SK-N-SH (cell line): ENCODE measurements at regions not wholly inside any gene's neighbourhood (a gene's known extent, or its start where the extent isn't known, plus 50 kb on each side); places are given as distances from the start of the nearest gene placed in this dataset.

ENCODE experiments used
- CTCF ChIA-PET: fragments of 300-600, 350-600 bp; formaldehyde crosslinking; extraction: SDS; loops from one replicate; lab custom pipeline; 2021; lab: Yijun Ruan, JAX
- POLR2A ChIA-PET: fragments of 350-600 bp; sonication (Branson Sonifier 250); formaldehyde crosslinking; extraction: SDS; loops from one replicate; lab custom pipeline; 2020; ENCODE audit warnings: antibody characterized with exemption, inconsistent platforms; lab: Yijun Ruan, JAX
- DNase-seq: peaks from one replicate; pipeline ENCODE4 v3.0.0; 2012
- H2AFZ ChIP-seq: fragments of 200-600 bp; sonication (generic); 2 replicates; pipeline ENCODE4 v1.8.1; 2016; ENCODE audit warnings: antibody characterized with exemption, mild to moderate bottlenecking, low read depth
- H3F3A ChIP-seq: fragments of 200-600 bp; sonication (generic); replicated peaks from 2 replicates; pipeline ENCODE3; 2016; ENCODE audit warnings: antibody characterized with exemption, mild to moderate bottlenecking; ENCODE audit not compliant: insufficient read depth
- H3K27ac ChIP-seq, 2 experiments: fragments of 200-500 bp in 1 of 2; fragments of 200-600 bp in 1 of 2; sonication (Bioruptor generic) in 1 of 2; sonication (generic), shearing (Covaris generic) in 1 of 2; 2 replicates each; pipeline versions ENCODE4 v1.5.1 to v1.6.1; 2014 to 2016; ENCODE audit warnings: low read depth in 2 of 2, inconsistent platforms in 1 of 2, low read length in 1 of 2, mild to moderate bottlenecking in 1 of 2, mixed read lengths in 1 of 2
- H3K27me3 ChIP-seq: fragments of 200-600 bp; sonication (generic), shearing (Covaris generic); 2 replicates; pipeline ENCODE4 v1.6.1; 2016; ENCODE audit warnings: mixed run types; ENCODE audit not compliant: insufficient read depth
- H3K36me3 ChIP-seq, 2 experiments: fragments of 200-500 bp in 1 of 2; fragments of 200-600 bp in 1 of 2; sonication (Bioruptor generic) in 1 of 2; sonication (generic) in 1 of 2; replicated peaks in 1 of 2; 2 replicates each; pipeline versions ENCODE3 to v1.5.1; 2014 to 2016; ENCODE audit warnings: low read length in 1 of 2, mild to moderate bottlenecking in 1 of 2; ENCODE audit not compliant: insufficient read depth in 2 of 2, control insufficient read depth in 1 of 2
- H3K4me1 ChIP-seq, 2 experiments: fragments of 200-500 bp in 1 of 2; fragments of 200-600 bp in 1 of 2; sonication (Bioruptor generic) in 1 of 2; sonication (generic), shearing (Covaris generic) in 1 of 2; 2 replicates each; pipeline versions ENCODE4 v1.5.1 to v1.6.1; 2014 to 2016; ENCODE audit warnings: low read depth in 1 of 2, low read length in 1 of 2, mixed run types in 1 of 2; ENCODE audit not compliant: insufficient read depth in 2 of 2, control insufficient read depth in 1 of 2
- H3K4me2 ChIP-seq: fragments of 200-600 bp; sonication (generic), shearing (Covaris generic); 2 replicates; pipeline ENCODE4 v1.6.1; 2017; ENCODE audit warnings: mixed run types
- H3K4me3 ChIP-seq, 2 experiments: fragments of 200-500 bp in 1 of 2; fragments of 200-600 bp in 1 of 2; sonication (Bioruptor generic) in 1 of 2; sonication (generic), shearing (Covaris generic) in 1 of 2; 2 replicates each; pipeline versions ENCODE4 v1.5.1 to v1.8.1; 2014 to 2016; ENCODE audit warnings: low read depth in 2 of 2, inconsistent platforms in 1 of 2, low read length in 1 of 2, mild to moderate bottlenecking in 1 of 2, mixed read lengths in 1 of 2, moderate library complexity in 1 of 2
- H3K79me2 ChIP-seq: fragments of 200-600 bp; sonication (generic); 2 replicates; pipeline ENCODE4 v1.8.1; 2017; ENCODE audit warnings: mild to moderate bottlenecking; ENCODE audit not compliant: insufficient read depth
- H3K9ac ChIP-seq: fragments of 200-600 bp; sonication (generic); 2 replicates; pipeline ENCODE4 v1.6.1; 2017; ENCODE audit warnings: mixed run types
- H3K9me2 ChIP-seq: fragments of 200-600 bp; sonication (generic); 2 replicates; pipeline ENCODE4 v1.6.1; 2017; ENCODE audit warnings: mixed run types
- H3K9me3 ChIP-seq: fragments of 200-600 bp; sonication (generic); 2 replicates; pipeline ENCODE4 v1.6.1; 2017; ENCODE audit warnings: mixed run types, mild to moderate bottlenecking, moderate library complexity
- H4K20me1 ChIP-seq: fragments of 200-600 bp; sonication (generic); 2 replicates; pipeline ENCODE4 v1.6.1; 2017; ENCODE audit warnings: mild to moderate bottlenecking, mixed run types; ENCODE audit not compliant: insufficient read depth
- CHD2 ChIP-seq: fragments of 150-350 bp; IDR thresholded peaks from 2 replicates; pipeline ENCODE4 v1.6.1; 2018; ENCODE audit warnings: low read length; ENCODE audit not compliant: partially characterized antibody
- ELF1 ChIP-seq: IDR thresholded peaks from 2 replicates; pipeline ENCODE4 v1.4.0; 2012
- FOSL2 ChIP-seq: IDR thresholded peaks from 2 replicates; pipeline ENCODE4 v1.4.0; 2012; ENCODE audit warnings: low read depth, mild to moderate bottlenecking, moderate library complexity, borderline replicate concordance
- FOXJ3 ChIP-seq: sonication (generic); formaldehyde crosslinking; IDR thresholded peaks from 2 replicates; pipeline ENCODE4 v1.5.1; 2020; ENCODE audit warnings: mild to moderate bottlenecking, missing genetic modification reagents
- GABPA ChIP-seq: IDR thresholded peaks from 2 replicates; pipeline ENCODE4 v1.4.0; 2012; ENCODE audit warnings: low read depth, mild to moderate bottlenecking
- GATA2 ChIP-seq: sonication (generic); formaldehyde crosslinking; IDR thresholded peaks from 2 replicates; pipeline ENCODE4 v1.5.0; 2020; ENCODE audit warnings: mild to moderate bottlenecking, missing genetic modification reagents
- MEF2A ChIP-seq: IDR thresholded peaks from 2 replicates; pipeline ENCODE4 v1.4.0; 2012; ENCODE audit warnings: low read depth, borderline replicate concordance
- NRF1 ChIP-seq: IDR thresholded peaks from 2 replicates; pipeline ENCODE4 v1.6.1; 2012; ENCODE audit warnings: low read depth, mild to moderate bottlenecking, low read length
- PBX3 ChIP-seq: IDR thresholded peaks from 2 replicates; pipeline ENCODE4; 2012
- POLR2AphosphoS5 ChIP-seq: IDR thresholded peaks from 2 replicates; pipeline ENCODE4 v1.6.1; 2012; ENCODE audit warnings: low read depth, low read length
- RCOR1 ChIP-seq: fragments of 150-350 bp; IDR thresholded peaks from 2 replicates; pipeline ENCODE4 v1.6.1; 2017; ENCODE audit warnings: antibody characterized with exemption, low read length
- RXRA ChIP-seq: IDR thresholded peaks from 2 replicates; pipeline ENCODE4 v1.4.0; 2012; ENCODE audit warnings: low read depth, mild to moderate bottlenecking, borderline replicate concordance
- SMC3 ChIP-seq: IDR thresholded peaks from 2 replicates; pipeline ENCODE4 v1.6.1; 2012; ENCODE audit warnings: low read depth, low read length, improper control_type of control experiment
- TAF1 ChIP-seq: IDR thresholded peaks from 2 replicates; pipeline ENCODE4 v1.6.1; 2012; ENCODE audit warnings: low read depth, mild to moderate bottlenecking, low read length, moderate library complexity, borderline replicate concordance
- TEAD4 ChIP-seq: IDR thresholded peaks from 2 replicates; pipeline ENCODE4 v1.4.0; 2012; ENCODE audit warnings: mild to moderate bottlenecking, borderline replicate concordance; ENCODE audit not compliant: insufficient read depth
- USF1 ChIP-seq: IDR thresholded peaks from 2 replicates; pipeline ENCODE4 v1.4.0; 2012; ENCODE audit warnings: low read depth, borderline replicate concordance
- YY1 ChIP-seq: IDR thresholded peaks from 2 replicates; pipeline ENCODE4 v1.4.0; 2012; ENCODE audit warnings: low read depth, mild to moderate bottlenecking
- ZBTB33 ChIP-seq: IDR thresholded peaks from 2 replicates; pipeline ENCODE4 v1.4.0; 2012; ENCODE audit warnings: low read depth, borderline replicate concordance
- WGBS: methylation state at CpG from one replicate; pipeline ENCODE4 v1.1.6; 2017; ENCODE audit warnings: low lambda C conversion rate; 5-methylcytosine and 5-hydroxymethylcytosine counted together
- TF ChIP-seq, protein P1 (sequence below): fragments of 150-350 bp; IDR thresholded peaks from 2 replicates; pipeline ENCODE4 v1.6.1; 2017; ENCODE audit warnings: antibody characterized with exemption, low read length, low read depth, borderline replicate concordance

DNA sequence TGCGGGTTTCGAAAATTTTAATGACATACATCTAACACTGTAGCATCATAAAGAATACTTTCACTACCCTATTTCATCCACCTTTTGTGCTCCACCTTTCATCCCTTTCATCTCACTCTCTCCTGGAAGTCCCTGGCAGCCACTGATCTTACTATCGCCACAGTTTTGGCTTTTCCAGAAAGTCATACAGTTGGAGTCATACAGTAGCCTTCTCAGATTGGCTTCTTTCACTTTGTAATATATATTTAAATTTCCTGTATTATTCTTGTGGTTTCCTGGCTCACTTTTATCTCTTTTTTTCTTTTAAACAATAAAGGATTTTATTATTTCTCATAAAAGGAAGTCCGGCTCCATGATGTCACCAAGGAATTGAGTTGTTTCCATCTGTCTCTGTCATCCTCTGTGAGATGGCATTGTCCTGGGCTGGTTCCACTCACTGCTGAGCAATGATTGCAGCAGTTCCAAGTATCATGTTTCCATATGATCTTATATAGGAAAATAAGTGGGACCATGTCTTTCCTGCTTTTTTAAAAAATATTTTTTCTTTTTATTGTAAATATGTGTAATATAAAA lies 626.3 kb downstream of the POM121L12 start:
- DNase-seq: no peak
- Histone ChIP-seq H3K9me2 (no peaks in the 10 kb centered on the region), H2AFZ (no peak overlapping the region), H4K20me1 (no peaks in the 10 kb centered on the region), H3K36me3 (no peaks in the 10 kb centered on the region), H3K9me3 (peaks cover 13% of the 10 kb centered on the region; the same call in 1 of the 2 replicates), H3K9ac (no peak overlapping the region), H3K27ac (no peak overlapping the region), H3F3A (no peaks in the 10 kb centered on the region), H3K4me1 (no peaks in the 10 kb centered on the region), H3K27me3 (no peaks in the 10 kb centered on the region), H3K79me2 (no peaks in the 10 kb centered on the region), H3K4me3 (no peak overlapping the region), H3K4me2 (no peak overlapping the region)
- ChIA-PET CTCF (no interaction called here), POLR2A (no interaction called here)
- WGBS: 47% methylated on average over 4 of the region's 4 CpGs
- TF ChIP-seq TAF1 (no peak), ELF1 (no peak), TEAD4 (no peak), FOSL2 (no peak), SMC3 (no peak)

DNA sequence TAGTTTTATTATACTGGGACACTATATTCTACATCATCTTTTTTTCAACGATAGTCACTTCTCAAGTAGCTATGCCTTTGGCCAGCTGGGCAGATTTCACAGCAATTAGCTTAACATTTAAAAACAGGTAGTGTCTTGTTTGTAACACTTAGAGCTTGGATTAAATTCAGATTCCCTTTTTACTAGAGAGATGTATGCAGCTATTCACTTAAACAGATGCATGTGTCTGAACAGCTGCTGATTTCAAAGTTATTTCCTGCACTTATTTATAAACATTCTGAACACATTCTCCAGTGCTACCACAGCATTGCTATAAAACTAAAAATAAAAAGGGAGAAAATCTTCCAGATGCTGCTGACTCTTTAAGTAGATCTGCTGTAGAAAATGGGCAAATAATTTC lies 637.2 kb downstream of the POM121L12 start:
- H2AFZ ChIP-seq: no peak overlapping the region
- CTCF ChIA-PET: no interaction called here
- H3K27me3 ChIP-seq: no peaks in the 10 kb centered on the region
- H4K20me1 ChIP-seq: no peaks in the 10 kb centered on the region
- peaks cover 4% of the 10 kb centered on the region; the same call in 1 of the 2 replicates for H3K9me2 ChIP-seq
- H3K27ac ChIP-seq: no peak overlapping the region
- H3K9ac ChIP-seq: no peak overlapping the region
- H3F3A ChIP-seq: no peaks in the 10 kb centered on the region
- H3K9me3 ChIP-seq: peaks cover 14% of the 10 kb centered on the region; the same call in 1 of the 2 replicates
- no peaks in the 10 kb centered on the region for H3K36me3 ChIP-seq
- WGBS: 3% methylated on average over 1 of the region's 1 CpG
- no peak overlapping the region for H3K4me2 ChIP-seq
- no peaks in the 10 kb centered on the region for H3K79me2 ChIP-seq
- H3K4me1 ChIP-seq: no peaks in the 10 kb centered on the region
- no peak for TF ChIP-seq YY1
- no peak for TF ChIP-seq USF1
- TF ChIP-seq GATA2: no peak
- no peak for TF ChIP-seq MEF2A
- TF ChIP-seq TEAD4: no peak
- TF ChIP-seq CHD2: no peak
- TF ChIP-seq, protein P1, sequence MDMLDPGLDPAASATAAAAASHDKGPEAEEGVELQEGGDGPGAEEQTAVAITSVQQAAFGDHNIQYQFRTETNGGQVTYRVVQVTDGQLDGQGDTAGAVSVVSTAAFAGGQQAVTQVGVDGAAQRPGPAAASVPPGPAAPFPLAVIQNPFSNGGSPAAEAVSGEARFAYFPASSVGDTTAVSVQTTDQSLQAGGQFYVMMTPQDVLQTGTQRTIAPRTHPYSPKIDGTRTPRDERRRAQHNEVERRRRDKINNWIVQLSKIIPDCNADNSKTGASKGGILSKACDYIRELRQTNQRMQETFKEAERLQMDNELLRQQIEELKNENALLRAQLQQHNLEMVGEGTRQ: no peak
- no peak for TF ChIP-seq POLR2AphosphoS5
- no peak for TF ChIP-seq GABPA
- no peak for TF ChIP-seq PBX3
- TF ChIP-seq RCOR1: no peak
- TF ChIP-seq RXRA: no peak
- TF ChIP-seq FOXJ3 (CRISPR knock-in tag): no peak
- no peak for TF ChIP-seq FOSL2
- TF ChIP-seq ZBTB33: no peak
- TF ChIP-seq SMC3: no peak
- no peak for TF ChIP-seq NRF1
- TF ChIP-seq, all 33 proteins: peak for 0
- POLR2A ChIA-PET: no interaction called here
- no peak overlapping the region for H3K4me3 ChIP-seq
- DNase-seq: no peak
